Vagina (tissue), 2 donors: ENCODE measurements at regions not wholly inside any gene's neighbourhood (a gene's known extent, or its start where the extent isn't known, plus 50 kb on each side); places are given as distances from the start of the nearest gene placed in this dataset.

Experiments
- CTCF ChIP-seq, 3 experiments: fragments of 450-650 bp in 2 of 3; fragments of 200-600 bp in 1 of 3; sonication (generic) in 1 of 3; IDR thresholded peaks; one replicate each; pipeline ENCODE4 v1.5.1; 2017 to 2019; ENCODE audit warnings: antibody characterized with exemption in 3 of 3, mild to moderate bottlenecking in 2 of 3, moderate library complexity in 2 of 3
- POLR2A ChIP-seq, 2 donors: fragments of 450-650 bp; IDR thresholded peaks; one replicate each; pipeline ENCODE4 v1.6.1; 2017; ENCODE audit warnings: antibody characterized with exemption in 2 of 2, mild to moderate bottlenecking in 2 of 2, moderate library complexity in 2 of 2

DNA sequence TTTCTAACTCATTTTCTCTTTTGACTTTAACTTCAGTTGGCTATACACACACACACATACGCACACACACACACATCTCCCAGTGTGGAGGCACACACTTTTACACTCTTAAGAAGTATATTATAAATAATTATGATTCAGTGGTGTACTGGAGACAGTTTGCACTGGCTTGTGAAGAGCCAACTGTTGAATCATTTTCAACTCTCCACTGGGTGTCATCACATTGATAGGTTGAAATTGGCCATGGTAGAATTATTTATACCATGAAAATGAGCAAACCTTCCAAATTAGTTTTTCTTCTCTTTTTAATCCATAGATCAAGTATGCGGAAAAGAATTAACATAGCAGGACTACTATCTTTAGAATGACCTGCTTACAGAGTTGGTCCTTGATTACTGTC, 407.1 kb downstream of the BMP2 start:
- TF ChIP-seq CTCF (IDR thresholded peaks at IDR 0.05) (no peak), POLR2A (IDR thresholded peaks at IDR 0.05) (no peak)
